ENCODE measurements at regions not wholly inside any gene's neighbourhood (a gene's known extent, or its start where the extent isn't known, plus 50 kb on each side); places are given as distances from the start of the nearest gene placed in this dataset.

GRCh38 chr19:57068311-57068710 is 51.5 kb upstream of the USP29 start:
- ChIA-PET CTCF (no interaction called here), POLR2A (no interaction called here)
- DNase-seq (ENCODE audit: extremely low spot score) = no peak
- TF ChIP-seq BHLHE40 (IDR thresholded peaks at IDR 0.05; ENCODE audit: borderline replicate concordance) = no peak
- TF ChIP-seq L3MBTL2 (conservative IDR thresholded peaks at IDR 0.05) = no peak
- TF ChIP-seq ZNF384 (IDR thresholded peaks at IDR 0.05) = no peak
- TF ChIP-seq NFRKB (IDR thresholded peaks at IDR 0.05) = no peak
- no peak for TF ChIP-seq FOXM1 (IDR thresholded peaks at IDR 0.05; ENCODE audit: borderline replicate concordance)
- no peak for TF ChIP-seq SUZ12 (IDR thresholded peaks at IDR 0.05)
- TF ChIP-seq LEF1 (IDR thresholded peaks at IDR 0.05; ENCODE audit: borderline replicate concordance) = no peak
- no peak for TF ChIP-seq FOXK2 (IDR thresholded peaks at IDR 0.05)
- TF ChIP-seq HDGF (IDR thresholded peaks at IDR 0.05; ENCODE audit: borderline replicate concordance) = no peak
- no peak for TF ChIP-seq FOXA1 (IDR thresholded peaks at IDR 0.05)
- no peak for TF ChIP-seq TARDBP (IDR thresholded peaks at IDR 0.05)
- TF ChIP-seq CTBP1 (IDR thresholded peaks at IDR 0.05; ENCODE audit: borderline replicate concordance) = no peak
- TF ChIP-seq ARNT (IDR thresholded peaks at IDR 0.05) = no peak
- TF ChIP-seq PKNOX1 (IDR thresholded peaks at IDR 0.05) = no peak
- TF ChIP-seq SP1 (IDR thresholded peaks at IDR 0.05) = no peak
- no peak for TF ChIP-seq ELF4 (IDR thresholded peaks at IDR 0.05)

- DNase-seq (ENCODE audit: extremely low spot score) = no peak
- TF ChIP-seq NFRKB (IDR thresholded peaks at IDR 0.05) = no peak
- no peak for TF ChIP-seq SP1 (IDR thresholded peaks at IDR 0.05)
- TF ChIP-seq FOXA1 (IDR thresholded peaks at IDR 0.05) = no peak
- no peak for TF ChIP-seq FOXM1 (IDR thresholded peaks at IDR 0.05; ENCODE audit: borderline replicate concordance)
- no peak for TF ChIP-seq FOXK2 (IDR thresholded peaks at IDR 0.05)
- no peak for TF ChIP-seq LEF1 (IDR thresholded peaks at IDR 0.05; ENCODE audit: borderline replicate concordance)
- TF ChIP-seq CTBP1 (IDR thresholded peaks at IDR 0.05; ENCODE audit: borderline replicate concordance) = no peak
- no peak for TF ChIP-seq ARNT (IDR thresholded peaks at IDR 0.05)
- no peak for TF ChIP-seq ELF4 (IDR thresholded peaks at IDR 0.05)
- TF ChIP-seq L3MBTL2 (conservative IDR thresholded peaks at IDR 0.05) = no peak
- TF ChIP-seq PKNOX1 (IDR thresholded peaks at IDR 0.05) = no peak
- TF ChIP-seq HDGF (IDR thresholded peaks at IDR 0.05; ENCODE audit: borderline replicate concordance) = no peak
- TF ChIP-seq SUZ12 (IDR thresholded peaks at IDR 0.05) = no peak
- TF ChIP-seq TARDBP (IDR thresholded peaks at IDR 0.05) = no peak
- ChIA-PET CTCF (no interaction called here), POLR2A (no interaction called here)
These were observed 50.7 kb upstream of the USP29 start for GRCh38 chr19:57068921-57069697.
